ENCODE measurements at regions not wholly inside any gene's neighbourhood (a gene's known extent, or its start where the extent isn't known, plus 50 kb on each side); places are given as distances from the start of the nearest gene placed in this dataset.

- peak; percentile 97 to 98 for TF ChIP-seq CTCF (conservative IDR thresholded peaks at IDR 0.05; ENCODE audit: low read depth in 2 of 2)
- no peak for TF ChIP-seq JUNB (IDR thresholded peaks at IDR 0.05; ENCODE audit: unreplicated experiment)
- no peak for TF ChIP-seq EZH2phosphoT487 (IDR thresholded peaks at IDR 0.05; ENCODE audit: unreplicated experiment)
- no peak for TF ChIP-seq POLR2AphosphoS5 (IDR thresholded peaks at IDR 0.05; ENCODE audit: low read depth)
These were observed 193.5 kb upstream of the FMN2 start for GRCh38 chr1:239898062-239898730.

Measured in GM23338 (cell line).